HG03571 (cell line): ENCODE measurements at regions not wholly inside any gene's neighbourhood (a gene's known extent, or its start where the extent isn't known, plus 50 kb on each side); places are given as distances from the start of the nearest gene placed in this dataset.

Experiments
- ATAC-seq: cut with Tn5 transposase; IDR thresholded peaks from one replicate; pipeline ENCODE4 v1.9.1; 2021; ENCODE audit not compliant: unreplicated experiment

GRCh38 chr12:45623221-45623620 lies 106.3 kb upstream of the ARID2 start:
- no peak for ATAC-seq

DNA sequence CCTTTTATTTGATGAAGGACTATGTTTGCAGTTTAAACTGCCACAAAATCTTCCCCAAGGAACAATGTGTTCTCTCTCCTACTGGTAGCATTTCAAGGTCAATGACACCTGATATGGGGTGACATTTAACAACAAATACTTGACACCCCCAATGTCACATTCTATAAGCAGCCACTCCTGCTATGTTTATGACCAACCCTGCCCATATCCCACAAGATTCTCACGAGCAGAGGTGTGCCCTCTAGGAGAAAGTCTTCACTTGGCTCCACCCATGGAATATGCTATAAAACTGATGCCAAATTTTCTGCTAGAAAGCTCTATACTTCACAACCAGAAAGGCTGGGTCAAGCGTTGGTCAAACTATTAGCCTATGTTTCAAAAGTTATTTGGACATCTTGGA lies 105.6 kb upstream of the ARID2 start:
- ATAC-seq = no peak

GRCh38 chr12:45626965-45627364 lies 102.5 kb upstream of the ARID2 start:
- no peak for ATAC-seq

- no peak for ATAC-seq
Observed at GRCh38 chr12:45627407-45628069, 102.0 kb upstream of the ARID2 start.

DNA sequence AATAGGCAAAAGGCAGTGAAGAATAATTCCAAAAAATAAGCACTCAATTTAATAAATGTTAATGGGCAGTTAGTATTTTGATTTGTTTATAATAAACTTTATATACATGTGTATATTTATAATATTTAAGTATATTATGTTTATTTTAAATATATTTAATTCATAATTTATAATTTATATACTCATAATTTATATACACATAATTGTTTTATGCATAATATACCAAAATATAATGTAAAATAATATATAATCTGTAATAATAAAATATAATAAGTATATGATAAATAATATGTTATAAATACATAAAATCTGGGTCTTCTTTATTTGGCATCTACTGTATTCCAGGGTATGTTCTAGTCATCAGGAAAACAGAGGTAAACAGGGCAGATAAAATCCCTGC lies 100.2 kb upstream of the ARID2 start:
- no peak for ATAC-seq

DNA sequence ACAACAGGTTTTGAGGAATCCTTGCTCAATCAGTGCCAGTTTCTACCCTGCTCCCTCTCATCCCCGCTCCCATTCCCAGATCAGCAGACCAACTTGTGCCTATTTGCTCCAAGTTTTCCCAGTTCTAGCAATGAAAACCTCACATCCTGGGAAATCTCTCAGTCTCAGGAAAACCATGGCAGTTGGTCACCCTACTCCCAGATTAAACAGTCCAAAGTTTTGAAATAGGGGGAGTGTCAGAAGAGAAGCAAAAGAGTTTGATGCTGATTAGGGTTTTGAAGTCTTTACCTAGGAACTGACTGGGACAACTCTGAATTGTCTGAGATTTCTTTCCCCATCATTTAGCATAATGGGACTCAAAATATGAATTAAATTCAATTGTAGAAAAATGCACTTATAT lies 95.8 kb upstream of the ARID2 start:
- ATAC-seq = no peak

DNA sequence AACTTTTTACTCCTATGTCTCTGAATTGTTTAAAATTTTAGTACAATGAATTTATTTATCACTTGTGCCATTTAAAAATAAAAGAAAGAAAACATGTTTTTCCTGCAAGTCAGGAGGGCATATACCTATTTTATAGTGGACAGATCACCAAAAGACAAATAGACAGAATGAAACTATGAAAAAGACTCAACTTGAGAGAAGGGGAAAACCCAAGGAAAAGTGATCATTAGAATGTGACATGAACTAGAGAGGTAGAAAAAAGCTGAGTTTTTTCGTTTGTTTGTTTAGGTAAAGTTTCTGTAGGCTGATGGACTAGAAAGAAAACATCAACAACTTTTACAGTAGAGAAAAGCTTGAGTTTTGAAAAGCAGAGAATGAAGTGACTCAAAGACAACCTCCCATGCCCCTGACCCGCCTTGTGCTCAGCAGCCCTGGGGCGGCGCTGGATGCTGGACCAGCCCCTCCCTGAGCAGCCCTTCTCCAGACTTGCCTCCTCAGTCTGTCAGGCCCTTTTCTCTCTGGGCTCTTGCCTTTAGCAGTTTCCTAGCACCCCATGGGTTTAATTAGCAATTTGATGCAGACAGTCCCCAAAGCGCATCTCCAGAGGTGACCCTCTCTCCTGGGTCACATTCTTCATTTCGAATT lies 95.1 kb upstream of the ARID2 start:
- ATAC-seq = no peak

- no peak for ATAC-seq
Observed at GRCh38 chr12:45637242-45637641, 92.3 kb upstream of the ARID2 start.

- ATAC-seq = no peak
Observed at GRCh38 chr12:45637706-45638105, 91.8 kb upstream of the ARID2 start.

DNA sequence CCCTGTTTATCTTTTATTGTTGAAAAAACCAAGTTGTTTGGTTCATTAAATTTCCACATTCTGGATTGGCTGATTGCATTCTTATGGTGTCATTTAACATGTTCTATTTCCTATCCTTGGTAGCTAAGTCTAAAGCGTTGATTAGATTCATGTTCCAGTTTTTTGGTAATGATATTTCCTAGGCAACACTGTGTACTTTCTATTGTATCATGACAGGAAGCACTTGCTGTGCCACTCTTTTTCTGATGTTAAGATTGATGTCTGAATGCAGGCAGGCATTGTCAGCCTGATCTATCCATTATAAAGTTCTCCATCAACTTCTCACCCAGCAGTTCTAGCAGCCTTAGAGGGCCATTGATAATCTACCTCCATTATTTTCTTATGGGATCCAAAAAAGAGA lies 91.1 kb upstream of the ARID2 start:
- ATAC-seq = no peak

DNA sequence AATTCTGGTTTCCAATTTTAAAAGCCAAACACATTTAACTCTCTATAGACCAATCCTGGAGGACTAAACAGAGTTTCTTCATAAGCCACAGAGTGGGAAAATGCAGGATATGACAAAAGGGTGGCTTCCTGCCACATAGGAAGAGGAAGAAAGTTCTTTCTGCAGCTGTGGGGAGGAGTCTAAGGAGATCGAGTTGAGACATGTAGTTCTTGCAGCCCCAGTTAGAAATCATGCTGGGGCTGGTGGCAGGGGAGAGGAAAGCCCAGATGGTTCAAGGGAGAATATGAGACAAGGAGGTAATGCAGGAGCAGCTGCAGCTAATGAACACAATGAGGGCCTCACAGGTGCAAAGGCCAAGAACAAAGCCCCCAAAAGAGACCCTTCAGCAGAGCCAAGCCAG lies 85.0 kb upstream of the ARID2 start:
- ATAC-seq = no peak

DNA sequence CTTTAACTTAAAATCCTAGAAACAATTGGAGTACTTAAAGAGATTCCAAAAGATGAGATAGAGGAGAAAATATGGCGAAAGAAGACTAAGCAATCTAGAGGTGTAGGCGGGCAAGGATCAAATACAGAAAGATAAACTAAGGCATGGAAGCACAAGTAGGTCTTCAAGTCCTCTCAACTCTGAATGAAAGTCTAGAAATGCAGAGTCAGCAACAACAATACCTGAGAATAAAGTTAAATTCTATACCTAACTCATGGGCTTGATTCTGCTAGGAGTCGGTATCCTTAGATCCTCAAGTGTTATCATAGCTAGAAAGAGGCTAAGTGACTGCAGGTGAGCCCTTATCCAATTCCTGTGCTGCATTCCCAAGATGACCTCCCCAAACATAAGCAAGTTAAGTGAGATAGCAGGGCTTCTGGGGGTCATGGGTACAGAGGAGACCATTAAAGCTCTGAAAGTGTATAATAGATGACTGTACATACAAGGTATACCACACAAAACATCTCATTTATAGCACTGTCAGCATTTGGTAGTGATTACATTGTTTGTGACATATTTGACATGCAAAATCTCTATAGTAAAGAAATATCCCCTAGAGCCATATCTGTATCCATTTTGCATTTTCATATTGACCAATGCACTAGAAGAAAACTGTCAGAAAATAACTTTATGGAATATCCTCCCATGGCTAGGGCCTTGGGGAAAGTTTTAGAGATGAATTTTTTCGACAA lies 82.5 kb upstream of the ARID2 start:
- no peak for ATAC-seq

- ATAC-seq = no peak
Observed at GRCh38 chr12:45648070-45648469, 81.4 kb upstream of the ARID2 start.

- ATAC-seq = no peak
Observed at GRCh38 chr12:45651029-45651428, 78.5 kb upstream of the ARID2 start.

GRCh38 chr12:45654002-45654665 lies 75.4 kb upstream of the ARID2 start:
- ATAC-seq = no peak

DNA sequence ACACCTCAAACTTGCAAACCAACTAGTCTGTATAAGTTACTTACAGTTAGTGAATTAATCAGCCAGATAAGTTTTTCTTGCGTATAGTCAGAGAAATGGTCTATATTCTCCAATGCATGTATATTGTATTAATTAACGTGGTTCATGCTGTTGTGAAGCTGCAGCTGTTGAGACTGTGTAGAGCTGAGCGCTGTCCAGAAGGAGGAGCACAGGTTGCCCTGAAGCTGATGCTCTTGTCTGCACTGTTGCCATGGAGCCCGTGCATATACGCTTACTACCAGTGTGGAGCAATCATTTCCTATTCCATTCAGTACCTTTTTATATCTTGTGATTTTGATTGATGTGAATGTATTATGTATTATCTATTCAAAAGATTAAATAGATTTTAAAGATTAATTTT lies 74.3 kb upstream of the ARID2 start:
- ATAC-seq = peak; percentile 57

DNA sequence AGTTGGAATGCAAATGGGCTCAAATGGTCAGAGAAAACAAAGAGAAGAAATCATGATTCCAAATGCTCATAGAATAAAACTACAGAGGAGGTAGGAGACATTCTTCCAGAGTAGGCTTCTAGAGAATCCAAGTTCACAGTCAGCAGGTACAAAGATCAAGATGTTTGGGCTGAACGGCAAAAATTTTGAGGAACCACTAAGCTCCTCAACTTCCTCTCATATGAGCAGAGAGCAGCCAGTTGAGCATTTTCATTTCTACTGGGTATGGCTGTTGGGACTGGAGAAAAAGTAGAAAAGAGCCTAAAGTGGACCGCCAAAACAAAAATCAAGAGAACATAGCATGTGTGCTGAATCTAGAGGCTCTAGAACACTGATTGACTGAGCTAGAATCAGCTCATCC lies 73.8 kb upstream of the ARID2 start:
- ATAC-seq = no peak

- no peak for ATAC-seq
Observed at GRCh38 chr12:45658020-45658419, 71.5 kb upstream of the ARID2 start.

DNA sequence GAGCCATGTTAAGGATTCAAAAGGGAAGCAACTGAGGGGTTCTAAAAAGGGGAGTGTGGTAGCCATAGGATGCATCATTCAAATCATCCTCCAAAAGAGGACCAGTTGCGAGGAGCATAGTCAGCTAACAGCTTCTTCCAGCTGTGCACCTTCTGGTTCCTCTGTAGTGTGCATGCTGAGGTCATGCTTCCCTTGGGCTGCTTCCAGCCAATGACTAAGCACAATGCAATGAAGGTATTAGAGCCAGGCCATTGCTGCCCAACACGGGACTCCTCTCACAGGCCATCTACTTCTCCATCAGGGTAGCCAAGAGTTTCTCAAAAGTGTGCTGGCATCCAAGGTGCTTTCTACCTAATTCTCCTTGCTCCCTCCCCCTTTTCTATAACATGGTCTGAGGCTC lies 69.2 kb upstream of the ARID2 start:
- no peak for ATAC-seq

GRCh38 chr12:45663455-45663854 lies 66.1 kb upstream of the ARID2 start:
- ATAC-seq = no peak

DNA sequence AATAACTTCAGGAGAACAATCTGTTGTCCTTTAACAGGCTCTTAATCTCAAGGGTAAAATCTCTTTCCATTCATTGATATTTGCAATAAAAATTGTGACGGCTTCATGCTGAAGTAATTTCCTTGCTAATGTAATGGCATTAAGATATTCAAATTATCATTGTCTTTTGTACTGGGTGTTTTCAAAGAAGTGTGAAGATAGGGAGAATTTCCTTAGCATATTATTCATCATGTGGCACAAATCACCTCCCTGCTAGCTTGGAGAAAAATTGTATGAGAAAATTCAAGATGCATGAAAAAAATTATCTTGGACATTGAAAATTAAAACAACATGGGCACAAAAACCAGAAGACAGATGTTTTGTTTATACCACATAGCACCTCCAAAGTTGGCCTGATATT lies 63.6 kb upstream of the ARID2 start:
- no peak for ATAC-seq

DNA sequence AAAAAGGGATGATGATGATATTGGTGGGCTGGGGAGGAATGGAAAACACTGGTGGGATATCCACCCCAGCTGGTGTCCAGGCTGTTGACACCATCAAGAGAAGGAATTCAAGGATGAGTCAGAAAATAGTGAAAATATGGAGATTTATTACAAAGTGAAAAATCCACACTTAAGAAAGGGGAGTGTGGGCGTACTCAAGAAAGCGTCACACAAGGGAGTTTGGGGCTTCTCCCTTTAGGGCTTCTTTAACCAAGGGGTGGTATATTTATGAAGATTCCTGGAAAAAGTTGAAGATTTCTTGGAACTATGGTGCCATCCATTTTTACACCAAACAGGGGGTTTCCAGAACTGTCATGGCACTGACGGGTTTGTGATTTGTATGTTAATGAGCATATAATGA lies 63.1 kb upstream of the ARID2 start:
- ATAC-seq = no peak
